ENCODE measurements at regions not wholly inside any gene's neighbourhood (a gene's known extent, or its start where the extent isn't known, plus 50 kb on each side); places are given as distances from the start of the nearest gene placed in this dataset.

GRCh38 chr3:117531078-117531767, 821.6 kb downstream of the TUSC7 start:
- TF ChIP-seq Cebpa-rat (IDR thresholded peaks at IDR 0.05) = no peak
- H3K4me3 ChIP-seq = no peak overlapping the region

DNA sequence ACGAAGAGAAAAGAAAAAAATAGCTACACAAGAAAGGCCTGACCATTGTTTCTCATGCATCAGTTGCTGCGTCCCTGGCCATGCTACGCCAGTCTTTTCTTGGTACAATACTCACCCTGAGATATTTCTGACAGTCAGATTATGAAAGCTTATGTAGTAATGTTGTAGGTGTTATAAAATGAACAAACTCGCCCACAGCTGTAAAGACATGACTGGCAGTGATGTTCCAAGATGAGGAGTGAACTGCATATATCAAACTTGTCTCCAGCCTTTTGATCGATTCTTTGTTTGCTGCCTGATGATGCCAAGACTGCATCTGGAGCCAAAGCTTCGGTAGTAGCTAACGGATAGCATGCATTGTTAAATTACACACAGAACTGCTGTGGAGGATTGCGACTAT, 822.7 kb downstream of the TUSC7 start:
- no peak overlapping the region for H3K4me2 ChIP-seq
- H3K9ac ChIP-seq = no peak overlapping the region
- H3K4me3 ChIP-seq = no peak overlapping the region
- peaks cover 0 to 6% (median 0%) of the 10 kb centered on the region in 11 experiments; a peak in 3 of 22 replicates for H3K9me3 ChIP-seq (replicated peaks in 1 of 11)
- no peaks in the 10 kb centered on the region for H4K20me1 ChIP-seq
- no peak for TF ChIP-seq Cebpa-rat (IDR thresholded peaks at IDR 0.05)
- no peaks in the 10 kb centered on the region for H3K36me3 ChIP-seq
- H3K4me1 ChIP-seq = no peaks in the 10 kb centered on the region
- no peak overlapping the region for H3K27ac ChIP-seq
- no peaks in the 10 kb centered on the region for H3K27me3 ChIP-seq

More at GRCh38 chr3:117531078-117531767, 821.6 kb downstream of the TUSC7 start:
- Histone ChIP-seq H3K27ac (no peak overlapping the region), H3K4me1 (no peaks in the 10 kb centered on the region), H3K9me3 (replicated peaks in 1 of 11) (peaks cover 0 to under 1% (median 0%) of the 10 kb centered on the region in 11 experiments; a peak in 1 of 22 replicates), H3K9ac (no peak overlapping the region), H3K27me3 (no peaks in the 10 kb centered on the region), H3K4me2 (no peak overlapping the region), H3K36me3 (no peaks in the 10 kb centered on the region), H4K20me1 (no peaks in the 10 kb centered on the region)

GRCh38 chr3:117534138-117534537, 824.6 kb downstream of the TUSC7 start:
- Histone ChIP-seq H3K27ac (no peak overlapping the region), H3K27me3 (no peaks in the 10 kb centered on the region), H3K36me3 (no peaks in the 10 kb centered on the region), H3K9ac (no peak overlapping the region), H3K4me1 (no peaks in the 10 kb centered on the region), H3K4me2 (no peak overlapping the region), H4K20me1 (no peaks in the 10 kb centered on the region), H3K4me3 (no peak overlapping the region), H3K9me3 (replicated peaks in 1 of 11) (peaks cover 0 to 6% (median 0%) of the 10 kb centered on the region in 11 experiments; a peak in 2 of 22 replicates)
- TF ChIP-seq Cebpa-rat (IDR thresholded peaks at IDR 0.05) = no peak

- H3K9ac ChIP-seq = no peak overlapping the region
- H3K4me3 ChIP-seq = no peak overlapping the region
- no peak overlapping the region for H3K27ac ChIP-seq
- no peaks in the 10 kb centered on the region for H3K36me3 ChIP-seq
- peaks cover 0 to 6% (median 0%) of the 10 kb centered on the region in 11 experiments; a peak in 2 of 22 replicates for H3K9me3 ChIP-seq (replicated peaks in 1 of 11)
- H4K20me1 ChIP-seq = no peaks in the 10 kb centered on the region
- no peak for TF ChIP-seq Cebpa-rat (IDR thresholded peaks at IDR 0.05)
- H3K27me3 ChIP-seq = no peaks in the 10 kb centered on the region
- no peak overlapping the region for H3K4me2 ChIP-seq
- H3K4me1 ChIP-seq = no peaks in the 10 kb centered on the region
Measured at GRCh38 chr3:117536006-117536405, 826.4 kb downstream of the TUSC7 start.

GRCh38 chr3:117537949-117538348, 828.4 kb downstream of the TUSC7 start:
- no peaks in the 10 kb centered on the region for H3K27me3 ChIP-seq
- no peak overlapping the region for H3K27ac ChIP-seq

GRCh38 chr3:117539729-117540128, 830.1 kb downstream of the TUSC7 start:
- Histone ChIP-seq H4K20me1 (no peaks in the 10 kb centered on the region), H3K9ac (no peak overlapping the region), H3K36me3 (no peaks in the 10 kb centered on the region), H3K27ac (no peak overlapping the region), H3K27me3 (no peaks in the 10 kb centered on the region), H3K9me3 (replicated peaks in 1 of 11) (peaks cover 0 to 6% (median 0%) of the 10 kb centered on the region in 11 experiments; a peak in 2 of 22 replicates), H3K4me2 (no peak overlapping the region), H3K4me1 (no peaks in the 10 kb centered on the region), H3K4me3 (no peak overlapping the region)
- no peak for TF ChIP-seq Cebpa-rat (IDR thresholded peaks at IDR 0.05)

More at GRCh38 chr3:117537949-117538348, 828.4 kb downstream of the TUSC7 start:
- Histone ChIP-seq H3K4me2 (no peak overlapping the region), H3K9ac (no peak overlapping the region), H3K4me1 (no peaks in the 10 kb centered on the region), H3K9me3 (replicated peaks in 1 of 11) (peaks cover 0 to 6% (median 0%) of the 10 kb centered on the region in 11 experiments; a peak in 2 of 22 replicates), H3K36me3 (no peaks in the 10 kb centered on the region), H4K20me1 (no peaks in the 10 kb centered on the region), H3K4me3 (no peak overlapping the region)
- TF ChIP-seq Cebpa-rat (IDR thresholded peaks at IDR 0.05) = no peak

- no peaks in the 10 kb centered on the region for H3K27me3 ChIP-seq
- no peak overlapping the region for H3K4me3 ChIP-seq
- H3K9ac ChIP-seq = no peak overlapping the region
- no peaks in the 10 kb centered on the region for H3K36me3 ChIP-seq
- peaks cover 0 to 6% (median 0%) of the 10 kb centered on the region in 11 experiments; a peak in 2 of 22 replicates for H3K9me3 ChIP-seq (replicated peaks in 1 of 11)
- H3K4me2 ChIP-seq = no peak overlapping the region
- no peaks in the 10 kb centered on the region for H4K20me1 ChIP-seq
- no peaks in the 10 kb centered on the region for H3K4me1 ChIP-seq
- no peak overlapping the region for H3K27ac ChIP-seq
- TF ChIP-seq Cebpa-rat (IDR thresholded peaks at IDR 0.05) = no peak
Measured at GRCh38 chr3:117540597-117540996, 831.0 kb downstream of the TUSC7 start.

GRCh38 chr3:117541721-117542120, 832.1 kb downstream of the TUSC7 start:
- Histone ChIP-seq H3K4me3 (no peak overlapping the region), H3K27me3 (no peaks in the 10 kb centered on the region), H3K36me3 (no peaks in the 10 kb centered on the region), H3K4me1 (no peaks in the 10 kb centered on the region), H3K9me3 (replicated peaks in 1 of 11) (peaks cover 0 to 2% (median 0%) of the 10 kb centered on the region in 11 experiments; a peak in 2 of 22 replicates), H3K9ac (no peak overlapping the region), H4K20me1 (no peaks in the 10 kb centered on the region), H3K4me2 (no peak overlapping the region), H3K27ac (no peak overlapping the region)
- no peak for TF ChIP-seq Cebpa-rat (IDR thresholded peaks at IDR 0.05)

DNA sequence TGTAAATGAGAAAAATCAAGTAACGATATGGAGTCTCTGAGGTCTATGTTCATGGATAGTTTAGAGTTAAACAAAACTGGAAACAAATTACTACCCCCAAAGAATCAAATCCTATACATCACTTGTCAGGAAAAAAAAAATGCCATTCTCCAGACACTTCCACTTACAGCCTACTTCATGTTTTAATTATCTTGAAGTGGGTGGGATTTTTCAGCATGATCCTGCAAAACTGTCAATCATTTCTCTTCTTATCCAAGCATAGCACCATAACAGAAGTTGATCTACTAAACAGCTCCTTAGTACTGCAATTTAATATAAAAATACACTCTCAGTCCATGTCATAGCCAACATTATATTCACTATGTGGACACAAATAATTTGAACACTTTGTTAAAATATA, 833.9 kb downstream of the TUSC7 start:
- TF ChIP-seq Cebpa-rat (IDR thresholded peaks at IDR 0.05) = no peak

GRCh38 chr3:117545484-117545883, 835.9 kb downstream of the TUSC7 start:
- TF ChIP-seq Cebpa-rat (IDR thresholded peaks at IDR 0.05) = no peak

More for the DNA sequence above, 833.9 kb downstream of the TUSC7 start:
- H3K9ac ChIP-seq = no peak overlapping the region
- no peak overlapping the region for H3K4me2 ChIP-seq
- H3K4me1 ChIP-seq = no peaks in the 10 kb centered on the region
- no peak overlapping the region for H3K4me3 ChIP-seq
- H3K27ac ChIP-seq = no peak overlapping the region
- no peaks in the 10 kb centered on the region for H4K20me1 ChIP-seq
- no peaks in the 10 kb centered on the region for H3K27me3 ChIP-seq
- H3K9me3 ChIP-seq (replicated peaks in 1 of 11) = no peaks in the 10 kb centered on the region
- no peaks in the 10 kb centered on the region for H3K36me3 ChIP-seq

More at GRCh38 chr3:117545484-117545883, 835.9 kb downstream of the TUSC7 start:
- Histone ChIP-seq H3K9me3 (replicated peaks in 1 of 11) (no peaks in the 10 kb centered on the region), H3K27ac (no peak overlapping the region), H3K27me3 (no peaks in the 10 kb centered on the region), H3K4me2 (no peak overlapping the region), H3K4me1 (peaks cover 0 to 2% (median under 1%) of the 10 kb centered on the region in 10 experiments; a peak in 4 of 20 replicates), H3K36me3 (no peaks in the 10 kb centered on the region), H3K4me3 (no peak overlapping the region), H3K9ac (no peak overlapping the region), H4K20me1 (no peaks in the 10 kb centered on the region)
